HCT116 (cell line): ENCODE measurements at regions not wholly inside any gene's neighbourhood (a gene's known extent, or its start where the extent isn't known, plus 50 kb on each side); places are given as distances from the start of the nearest gene placed in this dataset.

Experiments
- ATAC-seq: fragments of 200-7000 bp; cut with Tn5 transposase; 2 replicates; pipeline ENCODE4 v1.9.1; 2020; ENCODE audit warnings: mild to moderate bottlenecking, moderate library complexity
- BruUV-seq: library from RNA; stranded (reverse); fragments of 400-500 nt; replicated peaks from 2 replicates; lab custom pipeline; 2021; lab: Mats Ljungman, UMichigan
- CTCF ChIA-PET: fragments of 300-600 bp; sonication (Branson Sonifier 250); formaldehyde crosslinking; loops from one replicate; lab custom pipeline; 2021; ENCODE audit warnings: antibody characterized with exemption; lab: Charles Lee
- POLR2A ChIA-PET: fragments of 300-600, 350-600 bp; sonication (Branson Sonifier 250); formaldehyde crosslinking; loops from one replicate; lab custom pipeline; 2021; ENCODE audit warnings: antibody characterized with exemption; lab: Charles Lee
- RAD21 ChIA-PET, 2 experiments: fragments of 300-600 bp; sonication (Branson Sonifier 250); formaldehyde crosslinking; loops; one replicate each; lab custom pipeline; 2023; ENCODE audit warnings: low total read pairs in 2 of 2; ENCODE audit not compliant: uncharacterized antibody in 2 of 2, unreplicated experiment in 2 of 2, low non-redundant PET in 1 of 2; lab: Charles Lee
- DNase-seq: peaks from one replicate; pipeline ENCODE4 v3.0.0-alpha.2; 2010; ENCODE audit warnings: low read depth, low spot score
- H2AFZ ChIP-seq: fragments of 200-600 bp; shearing (Covaris generic), sonication (generic); 2 replicates; pipeline ENCODE4 v1.6.1; 2017; ENCODE audit warnings: low read depth, mixed run types, mixed read lengths, antibody characterized with exemption, low read length; ENCODE audit not compliant: poor library complexity, severe bottlenecking
- H3K27ac ChIP-seq: 2 replicates; pipeline ENCODE4 v1.5.1; 2012; ENCODE audit warnings: low read depth, low read length
- H3K27me3 ChIP-seq: fragments of 200-600 bp; sonication (generic); 2 replicates; pipeline ENCODE4 v1.6.1; 2016; ENCODE audit warnings: mixed run types, low read length, mixed read lengths; ENCODE audit not compliant: insufficient read depth
- H3K36me3 ChIP-seq, 2 experiments: fragments of 200-500 bp in 1 of 2; fragments of 200-600 bp in 1 of 2; sonication (Bioruptor generic) in 1 of 2; sonication (generic) in 1 of 2; 2 replicates each; pipeline versions ENCODE4 v1.5.1 to v1.6.1; 2014 to 2016; ENCODE audit warnings: low read length in 2 of 2, inconsistent platforms in 1 of 2, mixed read lengths in 1 of 2, mixed run types in 1 of 2; ENCODE audit not compliant: insufficient read depth in 2 of 2, control insufficient read depth in 1 of 2
- H3K4me1 ChIP-seq, 2 experiments: fragments of 200-600 bp in 1 of 2; sonication (generic) in 1 of 2; 2 replicates each; pipeline versions ENCODE4 v1.5.1 to v1.6.1; 2012 to 2017; ENCODE audit warnings: low read length in 2 of 2, inconsistent platforms in 1 of 2, mild to moderate bottlenecking in 1 of 2, mixed read lengths in 1 of 2, mixed run types in 1 of 2, moderate library complexity in 1 of 2; ENCODE audit not compliant: insufficient read depth in 2 of 2, control insufficient read depth in 1 of 2
- H3K4me2 ChIP-seq: fragments of 200-600 bp; sonication (generic); 2 replicates; pipeline ENCODE4 v1.6.1; 2017; ENCODE audit warnings: mixed run types, low read length, mixed read lengths
- H3K4me3 ChIP-seq, 2 experiments: fragments of 200-600 bp in 1 of 2; sonication (generic) in 1 of 2; replicated peaks in 1 of 2; 2 replicates each; pipeline ENCODE4 v1.5.1; 2011 to 2016; ENCODE audit warnings: low read length in 2 of 2, control low read depth in 1 of 2, low read depth in 1 of 2, mild to moderate bottlenecking in 1 of 2, mixed read lengths in 1 of 2, mixed run types in 1 of 2
- H3K79me2 ChIP-seq: fragments of 200-600 bp; sonication (generic); 2 replicates; pipeline ENCODE4 v1.6.1; 2017; ENCODE audit warnings: mild to moderate bottlenecking, mixed run types, low read length, moderate library complexity, mixed read lengths; ENCODE audit not compliant: insufficient read depth
- H3K9ac ChIP-seq: fragments of 200-600 bp; sonication (generic); 2 replicates; pipeline ENCODE4 v1.6.1; 2016; ENCODE audit warnings: low read length, mixed read lengths
- H3K9me2 ChIP-seq: fragments of 200-600 bp; sonication (generic), shearing (Covaris generic); 2 replicates; pipeline ENCODE4 v1.6.1; 2017; ENCODE audit warnings: mixed run types, mild to moderate bottlenecking, moderate library complexity; ENCODE audit not compliant: insufficient read depth
- H3K9me3 ChIP-seq, 2 experiments: fragments of 200-500 bp in 1 of 2; fragments of 200-600 bp in 1 of 2; sonication (Bioruptor generic) in 1 of 2; sonication (generic) in 1 of 2; 2 replicates each; pipeline ENCODE4 v1.6.1; 2014 to 2017; ENCODE audit warnings: low read length in 2 of 2, mixed read lengths in 2 of 2, inconsistent platforms in 1 of 2, low read depth in 1 of 2, mild to moderate bottlenecking in 1 of 2, mixed run types in 1 of 2, moderate library complexity in 1 of 2; ENCODE audit not compliant: control insufficient read depth in 1 of 2, insufficient read depth in 1 of 2
- H4K20me1 ChIP-seq: fragments of 200-600 bp; sonication (generic), shearing (Covaris generic); 2 replicates; pipeline ENCODE4 v1.6.1; 2017; ENCODE audit warnings: mixed run types, mild to moderate bottlenecking, moderate library complexity; ENCODE audit not compliant: insufficient read depth
- CBX3 ChIP-seq: IDR thresholded peaks from 2 replicates; pipeline ENCODE4 v1.6.1; 2012; ENCODE audit warnings: low read depth
- CEBPB ChIP-seq: IDR thresholded peaks from 2 replicates; pipeline ENCODE4 v1.6.1; 2012; ENCODE audit warnings: low read depth
- ELF1 ChIP-seq: IDR thresholded peaks from 2 replicates; pipeline ENCODE4 v1.6.1; 2012; ENCODE audit warnings: low read depth, borderline replicate concordance
- EZH2 ChIP-seq: fragments of 200-600 bp; sonication (generic); IDR thresholded peaks from 2 replicates; pipeline ENCODE4 v1.6.1; 2017; ENCODE audit warnings: antibody characterized with exemption, mixed run types
- EZH2phosphoT487 ChIP-seq: fragments of 200-600 bp; IDR thresholded peaks from 2 replicates; pipeline ENCODE4 v1.6.1; 2018; ENCODE audit warnings: antibody characterized with exemption, borderline replicate concordance
- FOSL1 ChIP-seq: IDR thresholded peaks from 2 replicates; pipeline ENCODE4 v1.6.1; 2012; ENCODE audit warnings: low read depth
- JUND ChIP-seq: IDR thresholded peaks from 2 replicates; pipeline ENCODE4 v1.6.1; 2012
- POLR2A ChIP-seq: IDR thresholded peaks from 2 replicates; pipeline ENCODE4 v1.7.0; 2011; ENCODE audit warnings: borderline replicate concordance; ENCODE audit not compliant: insufficient read depth, insufficient read length; ENCODE audit errors: extremely low read depth
- POLR2AphosphoS5 ChIP-seq: IDR thresholded peaks from 2 replicates; pipeline ENCODE4 v1.6.1; 2011; ENCODE audit warnings: mild to moderate bottlenecking, low read depth, low read length, moderate library complexity
- SP1 ChIP-seq: IDR thresholded peaks from 2 replicates; pipeline ENCODE4 v1.6.1; 2012; ENCODE audit warnings: low read depth
- SRF ChIP-seq: IDR thresholded peaks from 2 replicates; pipeline ENCODE4 v1.6.1; 2012; ENCODE audit warnings: low read depth
- TCF7L2 ChIP-seq: IDR thresholded peaks from 2 replicates; pipeline ENCODE4 v1.7.0; 2011; ENCODE audit warnings: borderline replicate concordance, inconsistent platforms; ENCODE audit not compliant: insufficient read depth, insufficient read length; ENCODE audit errors: extremely low read depth
- ZFX ChIP-seq: fragments of 450-650 bp; IDR thresholded peaks from 2 replicates; pipeline ENCODE4 v1.6.1; 2017
- intact Hi-C: fragments of 100-400 bp; cut with micrococcal nuclease; formaldehyde crosslinking; loops from 2 replicates; pipeline ENCODE4 v1.10.0; 2022
- TF ChIP-seq, protein P1 (sequence below): IDR thresholded peaks from 2 replicates; pipeline ENCODE4 v1.6.1; 2012
- TF ChIP-seq, protein P2 (sequence below): IDR thresholded peaks from 2 replicates; pipeline ENCODE4 v1.6.1; 2012
- TF ChIP-seq, protein P3 (sequence below): IDR thresholded peaks from 2 replicates; pipeline ENCODE4 v1.6.1; 2012; ENCODE audit warnings: low read depth

DNA sequence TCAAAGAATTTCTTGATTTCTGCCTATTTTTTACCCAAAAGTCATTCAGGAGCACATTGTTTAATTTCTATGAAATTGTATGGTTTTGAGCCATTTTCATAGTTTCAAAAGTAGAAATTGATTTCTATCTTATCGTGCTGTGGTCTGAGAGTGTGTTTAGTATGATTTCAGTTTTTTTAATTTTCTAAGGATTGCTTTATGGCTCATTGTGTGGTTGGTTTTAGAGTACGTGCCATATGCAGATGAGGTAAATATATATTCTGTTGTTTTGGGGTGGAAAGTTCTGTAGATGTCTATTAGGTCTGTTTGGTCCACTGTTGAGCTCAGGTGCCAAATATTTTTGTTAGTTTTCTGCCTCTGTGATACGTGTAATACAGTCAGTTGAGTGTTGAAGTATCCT, 487.1 kb upstream of the CBLB start:
- BruUV-seq, result no TSS peak
- Histone ChIP-seq H2AFZ (no peak overlapping the region), H3K27me3 (no peaks in the 10 kb centered on the region), H3K4me1 (peaks cover 0 to 3% of the 10 kb centered on the region in 2 experiments; a peak in 1 of 4 replicates), H3K9me2 (no peaks in the 10 kb centered on the region), H3K27ac (no peak overlapping the region), H3K4me3 (no peak overlapping the region)
- RAD21 ChIA-PET, result no interaction called here
- no peak for ATAC-seq
- POLR2A ChIA-PET, result no interaction called here
- TF ChIP-seq, protein P1, sequence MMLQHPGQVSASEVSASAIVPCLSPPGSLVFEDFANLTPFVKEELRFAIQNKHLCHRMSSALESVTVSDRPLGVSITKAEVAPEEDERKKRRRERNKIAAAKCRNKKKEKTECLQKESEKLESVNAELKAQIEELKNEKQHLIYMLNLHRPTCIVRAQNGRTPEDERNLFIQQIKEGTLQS, result no peak
- TF ChIP-seq SP1 (no peak), ELF1 (no peak), SRF (no peak), FOSL1 (no peak), POLR2AphosphoS5 (no peak), ZFX (no peak), CBX3 (no peak)
- TF ChIP-seq, protein P2, sequence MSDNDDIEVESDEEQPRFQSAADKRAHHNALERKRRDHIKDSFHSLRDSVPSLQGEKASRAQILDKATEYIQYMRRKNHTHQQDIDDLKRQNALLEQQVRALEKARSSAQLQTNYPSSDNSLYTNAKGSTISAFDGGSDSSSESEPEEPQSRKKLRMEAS, result no peak
- TF ChIP-seq, all 23 proteins: peak for 0
- Histone ChIP-seq H3K9me3 (no peaks in the 10 kb centered on the region), H3K9ac (no peak overlapping the region), H3K4me2 (no peak overlapping the region), H3K79me2 (no peaks in the 10 kb centered on the region), H4K20me1 (no peaks in the 10 kb centered on the region), H3K36me3 (no peaks in the 10 kb centered on the region)
- intact Hi-C loops, result no loop called here
- CTCF ChIA-PET, result no interaction called here
- no peak for DNase-seq

DNA sequence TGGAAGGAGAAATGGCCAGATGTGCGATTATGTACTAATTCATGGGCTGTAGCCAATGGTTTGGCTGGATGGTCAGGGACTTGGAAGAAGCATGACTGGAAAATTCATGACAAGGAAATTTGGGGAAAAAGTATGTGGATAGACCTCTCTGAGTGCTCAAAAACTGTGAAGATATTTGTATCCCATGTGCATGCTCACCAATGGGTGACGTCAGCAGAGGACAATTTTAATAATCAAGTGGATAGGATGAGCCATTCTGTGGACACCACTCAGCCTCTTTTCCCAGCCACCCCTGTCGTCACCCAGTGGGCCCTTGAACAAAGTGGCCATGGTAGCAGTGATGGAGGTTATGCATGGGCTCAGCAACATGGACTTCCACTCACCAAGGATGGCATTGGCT, 490.9 kb upstream of the CBLB start:
- H3K9ac ChIP-seq, result no peak overlapping the region
- H3K4me2 ChIP-seq, result no peak overlapping the region
- H3K27ac ChIP-seq, result no peak overlapping the region
- no peaks in the 10 kb centered on the region for H3K27me3 ChIP-seq
- no peak overlapping the region for H2AFZ ChIP-seq
- POLR2A ChIA-PET, result no interaction called here
- no peaks in the 10 kb centered on the region for H4K20me1 ChIP-seq
- no peak for DNase-seq
- RAD21 ChIA-PET, result no interaction called here
- H3K4me1 ChIP-seq, result peaks cover 0 to 3% of the 10 kb centered on the region in 2 experiments; a peak in 1 of 4 replicates
- no peak for TF ChIP-seq CBX3
- no peak for TF ChIP-seq POLR2AphosphoS5
- TF ChIP-seq SRF, result no peak
- TF ChIP-seq CEBPB, result no peak
- TF ChIP-seq POLR2A, result no peak
- no peak for TF ChIP-seq ELF1
- TF ChIP-seq TCF7L2, result no peak
- TF ChIP-seq, protein P3, sequence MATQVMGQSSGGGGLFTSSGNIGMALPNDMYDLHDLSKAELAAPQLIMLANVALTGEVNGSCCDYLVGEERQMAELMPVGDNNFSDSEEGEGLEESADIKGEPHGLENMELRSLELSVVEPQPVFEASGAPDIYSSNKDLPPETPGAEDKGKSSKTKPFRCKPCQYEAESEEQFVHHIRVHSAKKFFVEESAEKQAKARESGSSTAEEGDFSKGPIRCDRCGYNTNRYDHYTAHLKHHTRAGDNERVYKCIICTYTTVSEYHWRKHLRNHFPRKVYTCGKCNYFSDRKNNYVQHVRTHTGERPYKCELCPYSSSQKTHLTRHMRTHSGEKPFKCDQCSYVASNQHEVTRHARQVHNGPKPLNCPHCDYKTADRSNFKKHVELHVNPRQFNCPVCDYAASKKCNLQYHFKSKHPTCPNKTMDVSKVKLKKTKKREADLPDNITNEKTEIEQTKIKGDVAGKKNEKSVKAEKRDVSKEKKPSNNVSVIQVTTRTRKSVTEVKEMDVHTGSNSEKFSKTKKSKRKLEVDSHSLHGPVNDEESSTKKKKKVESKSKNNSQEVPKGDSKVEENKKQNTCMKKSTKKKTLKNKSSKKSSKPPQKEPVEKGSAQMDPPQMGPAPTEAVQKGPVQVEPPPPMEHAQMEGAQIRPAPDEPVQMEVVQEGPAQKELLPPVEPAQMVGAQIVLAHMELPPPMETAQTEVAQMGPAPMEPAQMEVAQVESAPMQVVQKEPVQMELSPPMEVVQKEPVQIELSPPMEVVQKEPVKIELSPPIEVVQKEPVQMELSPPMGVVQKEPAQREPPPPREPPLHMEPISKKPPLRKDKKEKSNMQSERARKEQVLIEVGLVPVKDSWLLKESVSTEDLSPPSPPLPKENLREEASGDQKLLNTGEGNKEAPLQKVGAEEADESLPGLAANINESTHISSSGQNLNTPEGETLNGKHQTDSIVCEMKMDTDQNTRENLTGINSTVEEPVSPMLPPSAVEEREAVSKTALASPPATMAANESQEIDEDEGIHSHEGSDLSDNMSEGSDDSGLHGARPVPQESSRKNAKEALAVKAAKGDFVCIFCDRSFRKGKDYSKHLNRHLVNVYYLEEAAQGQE, result no peak
- no peak for TF ChIP-seq FOSL1
- no peak for TF ChIP-seq JUND
- TF ChIP-seq, protein P2, result no peak
- TF ChIP-seq EZH2phosphoT487, result no peak
- no peak for TF ChIP-seq EZH2
- BruUV-seq, result no TSS peak
- H3K9me2 ChIP-seq, result no peaks in the 10 kb centered on the region
- CTCF ChIA-PET, result no interaction called here
- no peak overlapping the region for H3K4me3 ChIP-seq
- no peaks in the 10 kb centered on the region for H3K9me3 ChIP-seq
- no peaks in the 10 kb centered on the region for H3K79me2 ChIP-seq
- intact Hi-C loops, result no loop called here
- no peaks in the 10 kb centered on the region for H3K36me3 ChIP-seq
- no peak for ATAC-seq
